ENCODE measurements at regions not wholly inside any gene's neighbourhood (a gene's known extent, or its start where the extent isn't known, plus 50 kb on each side); places are given as distances from the start of the nearest gene placed in this dataset.

- DNase-seq (ENCODE audit: low read depth), result no peak
- no peak overlapping the region for H3K4me3 ChIP-seq (ENCODE audit: low read depth, low read length)
- no peak for TF ChIP-seq CTCF (IDR thresholded peaks at IDR 0.05; ENCODE audit: insufficient read depth, low read length)
Measured at GRCh38 chr12:90327793-90328743, 619.4 kb upstream of the ATP2B1 start.

- no peak overlapping the region for H3K4me3 ChIP-seq (ENCODE audit: low read depth, low read length)
- TF ChIP-seq CTCF (IDR thresholded peaks at IDR 0.05; ENCODE audit: insufficient read depth, low read length), result no peak
- DNase-seq (ENCODE audit: low read depth), result no peak
Measured at GRCh38 chr12:90323217-90323616, 614.6 kb upstream of the ATP2B1 start.

GRCh38 chr12:90322006-90322405 is 613.4 kb upstream of the ATP2B1 start:
- TF ChIP-seq CTCF (IDR thresholded peaks at IDR 0.05; ENCODE audit: insufficient read depth, low read length), result no peak
- H3K4me3 ChIP-seq (ENCODE audit: low read depth, low read length), result no peak overlapping the region
- DNase-seq (ENCODE audit: low read depth), result peak; percentile 22

GRCh38 chr12:90321369-90321768 is 612.7 kb upstream of the ATP2B1 start:
- no peak for DNase-seq (ENCODE audit: low read depth)
- TF ChIP-seq CTCF (IDR thresholded peaks at IDR 0.05; ENCODE audit: insufficient read depth, low read length), result no peak
- H3K4me3 ChIP-seq (ENCODE audit: low read depth, low read length), result no peak overlapping the region

- H3K4me3 ChIP-seq (ENCODE audit: low read depth, low read length), result no peak overlapping the region
- no peak for DNase-seq (ENCODE audit: low read depth)
- TF ChIP-seq CTCF (IDR thresholded peaks at IDR 0.05; ENCODE audit: insufficient read depth, low read length), result no peak
Measured at GRCh38 chr12:90311561-90311960, 602.9 kb upstream of the ATP2B1 start.

- no peak for TF ChIP-seq CTCF (IDR thresholded peaks at IDR 0.05; ENCODE audit: insufficient read depth, low read length)
- no peak overlapping the region for H3K4me3 ChIP-seq (ENCODE audit: low read depth, low read length)
- no peak for DNase-seq (ENCODE audit: low read depth)
Measured at GRCh38 chr12:90305379-90305778, 596.7 kb upstream of the ATP2B1 start.
